B cell (primary cell): ENCODE measurements at regions not wholly inside any gene's neighbourhood (a gene's known extent, or its start where the extent isn't known, plus 50 kb on each side); places are given as distances from the start of the nearest gene placed in this dataset.

Source experiments
- CTCF ChIP-seq: fragments of 200-600 bp; IDR thresholded peaks from one replicate; pipeline ENCODE4 v1.8.0; 2022; ENCODE audit warnings: antibody characterized with exemption, mild to moderate bottlenecking
- EZH2 ChIP-seq: IDR thresholded peaks from 2 replicates; pipeline ENCODE4 v1.6.1; 2012; ENCODE audit warnings: borderline replicate concordance, low read depth, mild to moderate bottlenecking, moderate library complexity, low read length; ENCODE audit not compliant: insufficient read depth, poor library complexity, severe bottlenecking

- TF ChIP-seq CTCF, result no peak
- no peak for TF ChIP-seq EZH2
Measured at GRCh38 chr6:92582211-92582610, 837.1 kb downstream of the EPHA7 start.
